Mesenteric fat pad (tissue), 1 donor: ENCODE measurements at regions not wholly inside any gene's neighbourhood (a gene's known extent, or its start where the extent isn't known, plus 50 kb on each side); places are given as distances from the start of the nearest gene placed in this dataset.

ENCODE experiments used
- DNase-seq: peaks from one replicate; pipeline ENCODE4 v3.0.0-alpha.2; 2020; ENCODE audit warnings: low spot score
- donor health status: DM: yes; HTN: yes; CAD: no.

- no peak for DNase-seq
Measured at GRCh38 chr3:194079702-194080172, 56.2 kb upstream of the HES1 start.

GRCh38 chr3:194080436-194080835, 55.5 kb upstream of the HES1 start:
- DNase-seq: no peak

- no peak for DNase-seq
Measured at GRCh38 chr3:194080913-194081800, 54.8 kb upstream of the HES1 start.

GRCh38 chr3:194081826-194082225, 54.1 kb upstream of the HES1 start:
- no peak for DNase-seq

- no peak for DNase-seq
Measured at GRCh38 chr3:194082743-194083636, 53.0 kb upstream of the HES1 start.

- DNase-seq: no peak
Measured at GRCh38 chr3:194083637-194084224, 52.2 kb upstream of the HES1 start.

GRCh38 chr3:194084284-194084683, 51.7 kb upstream of the HES1 start:
- no peak for DNase-seq
